HG02759 (cell line): ENCODE measurements at regions not wholly inside any gene's neighbourhood (a gene's known extent, or its start where the extent isn't known, plus 50 kb on each side); places are given as distances from the start of the nearest gene placed in this dataset.

Source experiments
- ATAC-seq: cut with Tn5 transposase; IDR thresholded peaks from one replicate; pipeline ENCODE4 v1.9.1; 2021; ENCODE audit warnings: mild to moderate bottlenecking, moderate library complexity; ENCODE audit not compliant: unreplicated experiment

- no peak for ATAC-seq
These were observed 67.6 kb upstream of the ANKFN1 start for GRCh38 chr17:56085576-56086267.

GRCh38 chr17:56087199-56087598 is 66.1 kb upstream of the ANKFN1 start:
- ATAC-seq: no peak

GRCh38 chr17:56096026-56096810 is 57.1 kb upstream of the ANKFN1 start:
- ATAC-seq: no peak

GRCh38 chr17:56098746-56099145 is 54.5 kb upstream of the ANKFN1 start:
- no peak for ATAC-seq

GRCh38 chr17:56099649-56100048 is 53.6 kb upstream of the ANKFN1 start:
- ATAC-seq: no peak
